ENCODE measurements at regions not wholly inside any gene's neighbourhood (a gene's known extent, or its start where the extent isn't known, plus 50 kb on each side); places are given as distances from the start of the nearest gene placed in this dataset.
"Not testable (repeated sequence)": the region's sequence is repeated elsewhere in the genome, so short reads cannot be mapped to it uniquely, and the experiment has no call there.

DNA sequence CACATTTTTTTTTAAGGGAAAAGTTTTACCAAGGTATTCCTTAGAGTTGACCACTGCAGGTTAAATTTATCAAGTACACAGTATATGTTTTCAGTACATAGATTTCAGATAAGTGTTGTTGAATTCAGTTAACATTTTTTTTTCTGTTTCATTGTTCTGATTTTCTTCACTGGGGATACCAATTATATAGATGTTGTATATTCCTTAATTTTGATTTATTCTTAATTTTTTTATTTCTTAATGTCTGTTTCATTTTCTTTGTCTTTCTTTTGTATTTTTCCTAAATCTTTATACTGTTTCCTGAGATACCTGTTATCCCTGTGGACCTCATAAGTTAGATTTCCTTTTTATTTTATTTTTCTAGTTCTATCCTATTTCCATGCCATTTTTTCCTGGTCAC lies 234.8 kb downstream of the TTC6 start:
- Histone ChIP-seq H3K9ac (ENCODE audit: low read length) (no peak overlapping the region), H3K27ac (ENCODE audit: low read length) (no peak overlapping the region), H3F3A (ENCODE audit: insufficient read depth, low read length, poor library complexity, severe bottlenecking) (no peaks in the 10 kb centered on the region), H3K79me2 (replicated peaks; ENCODE audit: insufficient read depth, low read length) (no peaks in the 10 kb centered on the region), H3K27me3 (ENCODE audit: insufficient read depth, low read depth, low read length) (no peaks in the 10 kb centered on the region), H3K36me3 (ENCODE audit: insufficient read depth, low read length) (no peaks in the 10 kb centered on the region), H3K4me3 (ENCODE audit: low read length) (no peak overlapping the region), H2AFZ (ENCODE audit: low read depth, low read length) (no peak overlapping the region), H3K9me2 (ENCODE audit: insufficient read depth, low read length) (no peaks in the 10 kb centered on the region), H3K4me2 (ENCODE audit: low read length) (no peak overlapping the region), H4K20me1 (ENCODE audit: insufficient read depth) (no peaks in the 10 kb centered on the region), H3K9me3 (ENCODE audit: low read length) (peaks cover 17% of the 10 kb centered on the region)
- TF ChIP-seq POLR2AphosphoS5 (IDR thresholded peaks at IDR 0.05) (no peak), SMC3 (conservative IDR thresholded peaks at IDR 0.05; ENCODE audit: poor library complexity) (no peak), EP300 (conservative IDR thresholded peaks at IDR 0.05; ENCODE audit: poor library complexity, severe bottlenecking) (no peak), MXI1 (conservative IDR thresholded peaks at IDR 0.05; ENCODE audit: poor library complexity, severe bottlenecking) (no peak), EZH2 (IDR thresholded peaks at IDR 0.05; ENCODE audit: borderline replicate concordance, insufficient read depth, low read length, poor library complexity, severe bottlenecking) (no peak), RAD21 (conservative IDR thresholded peaks at IDR 0.05) (no peak), TAF1 (IDR thresholded peaks at IDR 0.05; ENCODE audit: low read depth) (no peak)
- TF ChIP-seq, protein P1, sequence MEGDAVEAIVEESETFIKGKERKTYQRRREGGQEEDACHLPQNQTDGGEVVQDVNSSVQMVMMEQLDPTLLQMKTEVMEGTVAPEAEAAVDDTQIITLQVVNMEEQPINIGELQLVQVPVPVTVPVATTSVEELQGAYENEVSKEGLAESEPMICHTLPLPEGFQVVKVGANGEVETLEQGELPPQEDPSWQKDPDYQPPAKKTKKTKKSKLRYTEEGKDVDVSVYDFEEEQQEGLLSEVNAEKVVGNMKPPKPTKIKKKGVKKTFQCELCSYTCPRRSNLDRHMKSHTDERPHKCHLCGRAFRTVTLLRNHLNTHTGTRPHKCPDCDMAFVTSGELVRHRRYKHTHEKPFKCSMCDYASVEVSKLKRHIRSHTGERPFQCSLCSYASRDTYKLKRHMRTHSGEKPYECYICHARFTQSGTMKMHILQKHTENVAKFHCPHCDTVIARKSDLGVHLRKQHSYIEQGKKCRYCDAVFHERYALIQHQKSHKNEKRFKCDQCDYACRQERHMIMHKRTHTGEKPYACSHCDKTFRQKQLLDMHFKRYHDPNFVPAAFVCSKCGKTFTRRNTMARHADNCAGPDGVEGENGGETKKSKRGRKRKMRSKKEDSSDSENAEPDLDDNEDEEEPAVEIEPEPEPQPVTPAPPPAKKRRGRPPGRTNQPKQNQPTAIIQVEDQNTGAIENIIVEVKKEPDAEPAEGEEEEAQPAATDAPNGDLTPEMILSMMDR (IDR thresholded peaks at IDR 0.05; ENCODE audit: poor library complexity, severe bottlenecking), result no peak
- TF ChIP-seq, protein P2, sequence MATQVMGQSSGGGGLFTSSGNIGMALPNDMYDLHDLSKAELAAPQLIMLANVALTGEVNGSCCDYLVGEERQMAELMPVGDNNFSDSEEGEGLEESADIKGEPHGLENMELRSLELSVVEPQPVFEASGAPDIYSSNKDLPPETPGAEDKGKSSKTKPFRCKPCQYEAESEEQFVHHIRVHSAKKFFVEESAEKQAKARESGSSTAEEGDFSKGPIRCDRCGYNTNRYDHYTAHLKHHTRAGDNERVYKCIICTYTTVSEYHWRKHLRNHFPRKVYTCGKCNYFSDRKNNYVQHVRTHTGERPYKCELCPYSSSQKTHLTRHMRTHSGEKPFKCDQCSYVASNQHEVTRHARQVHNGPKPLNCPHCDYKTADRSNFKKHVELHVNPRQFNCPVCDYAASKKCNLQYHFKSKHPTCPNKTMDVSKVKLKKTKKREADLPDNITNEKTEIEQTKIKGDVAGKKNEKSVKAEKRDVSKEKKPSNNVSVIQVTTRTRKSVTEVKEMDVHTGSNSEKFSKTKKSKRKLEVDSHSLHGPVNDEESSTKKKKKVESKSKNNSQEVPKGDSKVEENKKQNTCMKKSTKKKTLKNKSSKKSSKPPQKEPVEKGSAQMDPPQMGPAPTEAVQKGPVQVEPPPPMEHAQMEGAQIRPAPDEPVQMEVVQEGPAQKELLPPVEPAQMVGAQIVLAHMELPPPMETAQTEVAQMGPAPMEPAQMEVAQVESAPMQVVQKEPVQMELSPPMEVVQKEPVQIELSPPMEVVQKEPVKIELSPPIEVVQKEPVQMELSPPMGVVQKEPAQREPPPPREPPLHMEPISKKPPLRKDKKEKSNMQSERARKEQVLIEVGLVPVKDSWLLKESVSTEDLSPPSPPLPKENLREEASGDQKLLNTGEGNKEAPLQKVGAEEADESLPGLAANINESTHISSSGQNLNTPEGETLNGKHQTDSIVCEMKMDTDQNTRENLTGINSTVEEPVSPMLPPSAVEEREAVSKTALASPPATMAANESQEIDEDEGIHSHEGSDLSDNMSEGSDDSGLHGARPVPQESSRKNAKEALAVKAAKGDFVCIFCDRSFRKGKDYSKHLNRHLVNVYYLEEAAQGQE (IDR thresholded peaks at IDR 0.05; ENCODE audit: borderline replicate concordance), result no peak

DNA sequence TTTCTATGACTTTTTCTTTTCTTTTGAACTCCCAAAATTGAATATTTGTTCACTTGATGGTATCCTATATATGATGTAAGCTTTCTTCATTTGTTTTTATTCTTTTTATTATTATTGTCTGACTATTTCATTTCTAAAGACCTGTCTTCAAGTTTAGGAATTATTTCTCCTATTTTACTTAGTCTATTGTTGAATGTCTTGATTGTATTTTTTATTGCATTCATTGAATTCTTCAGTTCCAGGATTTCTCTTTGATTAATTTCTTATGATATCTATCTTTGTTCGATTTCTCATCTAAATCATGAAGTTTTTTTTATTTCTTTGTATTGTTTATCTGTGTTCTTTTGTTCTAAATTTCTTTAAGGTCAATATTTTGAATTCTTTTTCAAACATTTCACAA lies 238.8 kb downstream of the TTC6 start:
- H3K36me3 ChIP-seq (ENCODE audit: insufficient read depth, low read length), result no peaks in the 10 kb centered on the region
- H2AFZ ChIP-seq (ENCODE audit: low read depth, low read length), result no peak overlapping the region
- H3K79me2 ChIP-seq (replicated peaks; ENCODE audit: insufficient read depth, low read length), result no peaks in the 10 kb centered on the region
- no peak overlapping the region for H3K4me3 ChIP-seq (ENCODE audit: low read length)
- no peak overlapping the region for H3K27ac ChIP-seq (ENCODE audit: low read length)
- no peaks in the 10 kb centered on the region for H4K20me1 ChIP-seq (ENCODE audit: insufficient read depth)
- no peaks in the 10 kb centered on the region for H3F3A ChIP-seq (ENCODE audit: insufficient read depth, low read length, poor library complexity, severe bottlenecking)
- H3K9me3 ChIP-seq (ENCODE audit: low read length), result peaks cover 17% of the 10 kb centered on the region
- H3K9me2 ChIP-seq (ENCODE audit: insufficient read depth, low read length), result no peaks in the 10 kb centered on the region
- TF ChIP-seq, protein P2 (IDR thresholded peaks at IDR 0.05; ENCODE audit: borderline replicate concordance), result no peak
- no peak for TF ChIP-seq RAD21 (conservative IDR thresholded peaks at IDR 0.05)
- TF ChIP-seq EZH2 (IDR thresholded peaks at IDR 0.05; ENCODE audit: borderline replicate concordance, insufficient read depth, low read length, poor library complexity, severe bottlenecking), result no peak
- TF ChIP-seq POLR2AphosphoS5 (IDR thresholded peaks at IDR 0.05), result no peak
- TF ChIP-seq SMC3 (conservative IDR thresholded peaks at IDR 0.05; ENCODE audit: poor library complexity), result no peak
- TF ChIP-seq, protein P1 (IDR thresholded peaks at IDR 0.05; ENCODE audit: poor library complexity, severe bottlenecking), result no peak
- H3K4me2 ChIP-seq (ENCODE audit: low read length), result no peak overlapping the region
- no peaks in the 10 kb centered on the region for H3K27me3 ChIP-seq (ENCODE audit: insufficient read depth, low read depth, low read length)
- H3K9ac ChIP-seq (ENCODE audit: low read length), result no peak overlapping the region

DNA sequence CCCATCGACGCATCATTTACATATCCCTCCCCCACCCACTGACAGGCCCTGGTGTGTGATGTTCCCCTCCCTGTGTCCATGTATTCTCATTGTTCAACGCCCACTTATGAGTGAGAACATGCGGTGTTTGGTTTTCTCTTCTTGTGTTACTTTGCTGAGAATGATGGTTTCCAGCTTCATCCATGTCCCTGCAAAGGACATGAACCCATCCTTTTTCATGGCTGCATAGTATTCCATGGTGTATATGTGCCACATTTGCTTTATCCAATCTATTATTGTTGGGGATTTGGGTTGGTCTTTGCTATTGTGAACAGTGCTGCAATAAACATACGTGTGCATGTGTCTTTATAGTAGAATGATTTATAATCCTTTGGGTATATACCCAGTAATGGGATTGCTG lies 243.3 kb downstream of the TTC6 start:
- H3K9ac ChIP-seq (ENCODE audit: low read length); H4K20me1 ChIP-seq (ENCODE audit: insufficient read depth); H3F3A ChIP-seq (ENCODE audit: insufficient read depth, low read length, poor library complexity, severe bottlenecking); H3K4me2 ChIP-seq (ENCODE audit: low read length); H3K27ac ChIP-seq (ENCODE audit: low read length); H3K27me3 ChIP-seq (ENCODE audit: insufficient read depth, low read depth, low read length); H2AFZ ChIP-seq (ENCODE audit: low read depth, low read length); H3K79me2 ChIP-seq (replicated peaks; ENCODE audit: insufficient read depth, low read length); H3K9me2 ChIP-seq (ENCODE audit: insufficient read depth, low read length); H3K4me3 ChIP-seq (ENCODE audit: low read length); H3K36me3 ChIP-seq (ENCODE audit: insufficient read depth, low read length): not testable (repeated sequence)
- H3K9me3 ChIP-seq (ENCODE audit: low read length), result peaks cover 10% of the 10 kb centered on the region

Data from neural cell (in vitro differentiated cells).